HCT116 (cell line): ENCODE measurements at regions not wholly inside any gene's neighbourhood (a gene's known extent, or its start where the extent isn't known, plus 50 kb on each side); places are given as distances from the start of the nearest gene placed in this dataset.

Experiments used
- ATAC-seq: fragments of 200-7000 bp; cut with Tn5 transposase; 2 replicates; pipeline ENCODE4 v1.9.1; 2020; ENCODE audit warnings: mild to moderate bottlenecking, moderate library complexity
- BruUV-seq: library from RNA; stranded (reverse); fragments of 400-500 nt; replicated peaks from 2 replicates; lab custom pipeline; 2021; lab: Mats Ljungman, UMichigan
- CTCF ChIA-PET: fragments of 300-600 bp; sonication (Branson Sonifier 250); formaldehyde crosslinking; loops from one replicate; lab custom pipeline; 2021; ENCODE audit warnings: antibody characterized with exemption; lab: Charles Lee
- POLR2A ChIA-PET: fragments of 300-600, 350-600 bp; sonication (Branson Sonifier 250); formaldehyde crosslinking; loops from one replicate; lab custom pipeline; 2021; ENCODE audit warnings: antibody characterized with exemption; lab: Charles Lee
- RAD21 ChIA-PET, 2 experiments: fragments of 300-600 bp; sonication (Branson Sonifier 250); formaldehyde crosslinking; loops; one replicate each; lab custom pipeline; 2023; ENCODE audit warnings: low total read pairs in 2 of 2; ENCODE audit not compliant: uncharacterized antibody in 2 of 2, unreplicated experiment in 2 of 2, low non-redundant PET in 1 of 2; lab: Charles Lee
- DNase-seq: peaks from one replicate; pipeline ENCODE4 v3.0.0-alpha.2; 2010; ENCODE audit warnings: low read depth, low spot score
- H2AFZ ChIP-seq: fragments of 200-600 bp; shearing (Covaris generic), sonication (generic); 2 replicates; pipeline ENCODE4 v1.6.1; 2017; ENCODE audit warnings: low read depth, mixed run types, mixed read lengths, antibody characterized with exemption, low read length; ENCODE audit not compliant: poor library complexity, severe bottlenecking
- H3K27ac ChIP-seq: 2 replicates; pipeline ENCODE4 v1.5.1; 2012; ENCODE audit warnings: low read depth, low read length
- H3K27me3 ChIP-seq: fragments of 200-600 bp; sonication (generic); 2 replicates; pipeline ENCODE4 v1.6.1; 2016; ENCODE audit warnings: mixed run types, low read length, mixed read lengths; ENCODE audit not compliant: insufficient read depth
- H3K36me3 ChIP-seq, 2 experiments: fragments of 200-500 bp in 1 of 2; fragments of 200-600 bp in 1 of 2; sonication (Bioruptor generic) in 1 of 2; sonication (generic) in 1 of 2; 2 replicates each; pipeline versions ENCODE4 v1.5.1 to v1.6.1; 2014 to 2016; ENCODE audit warnings: low read length in 2 of 2, inconsistent platforms in 1 of 2, mixed read lengths in 1 of 2, mixed run types in 1 of 2; ENCODE audit not compliant: insufficient read depth in 2 of 2, control insufficient read depth in 1 of 2
- H3K4me1 ChIP-seq, 2 experiments: fragments of 200-600 bp in 1 of 2; sonication (generic) in 1 of 2; 2 replicates each; pipeline versions ENCODE4 v1.5.1 to v1.6.1; 2012 to 2017; ENCODE audit warnings: low read length in 2 of 2, inconsistent platforms in 1 of 2, mild to moderate bottlenecking in 1 of 2, mixed read lengths in 1 of 2, mixed run types in 1 of 2, moderate library complexity in 1 of 2; ENCODE audit not compliant: insufficient read depth in 2 of 2, control insufficient read depth in 1 of 2
- H3K4me2 ChIP-seq: fragments of 200-600 bp; sonication (generic); 2 replicates; pipeline ENCODE4 v1.6.1; 2017; ENCODE audit warnings: mixed run types, low read length, mixed read lengths
- H3K4me3 ChIP-seq, 2 experiments: fragments of 200-600 bp in 1 of 2; sonication (generic) in 1 of 2; replicated peaks in 1 of 2; 2 replicates each; pipeline ENCODE4 v1.5.1; 2011 to 2016; ENCODE audit warnings: low read length in 2 of 2, control low read depth in 1 of 2, low read depth in 1 of 2, mild to moderate bottlenecking in 1 of 2, mixed read lengths in 1 of 2, mixed run types in 1 of 2
- H3K79me2 ChIP-seq: fragments of 200-600 bp; sonication (generic); 2 replicates; pipeline ENCODE4 v1.6.1; 2017; ENCODE audit warnings: mild to moderate bottlenecking, mixed run types, low read length, moderate library complexity, mixed read lengths; ENCODE audit not compliant: insufficient read depth
- H3K9ac ChIP-seq: fragments of 200-600 bp; sonication (generic); 2 replicates; pipeline ENCODE4 v1.6.1; 2016; ENCODE audit warnings: low read length, mixed read lengths
- H3K9me2 ChIP-seq: fragments of 200-600 bp; sonication (generic), shearing (Covaris generic); 2 replicates; pipeline ENCODE4 v1.6.1; 2017; ENCODE audit warnings: mixed run types, mild to moderate bottlenecking, moderate library complexity; ENCODE audit not compliant: insufficient read depth
- H3K9me3 ChIP-seq, 2 experiments: fragments of 200-500 bp in 1 of 2; fragments of 200-600 bp in 1 of 2; sonication (Bioruptor generic) in 1 of 2; sonication (generic) in 1 of 2; 2 replicates each; pipeline ENCODE4 v1.6.1; 2014 to 2017; ENCODE audit warnings: low read length in 2 of 2, mixed read lengths in 2 of 2, inconsistent platforms in 1 of 2, low read depth in 1 of 2, mild to moderate bottlenecking in 1 of 2, mixed run types in 1 of 2, moderate library complexity in 1 of 2; ENCODE audit not compliant: control insufficient read depth in 1 of 2, insufficient read depth in 1 of 2
- H4K20me1 ChIP-seq: fragments of 200-600 bp; sonication (generic), shearing (Covaris generic); 2 replicates; pipeline ENCODE4 v1.6.1; 2017; ENCODE audit warnings: mixed run types, mild to moderate bottlenecking, moderate library complexity; ENCODE audit not compliant: insufficient read depth
- ATF3 ChIP-seq: IDR thresholded peaks from 2 replicates; pipeline ENCODE4 v1.6.1; 2012
- CBX3 ChIP-seq: IDR thresholded peaks from 2 replicates; pipeline ENCODE4 v1.6.1; 2012; ENCODE audit warnings: low read depth
- CEBPB ChIP-seq: IDR thresholded peaks from 2 replicates; pipeline ENCODE4 v1.6.1; 2012; ENCODE audit warnings: low read depth
- CTCF ChIP-seq, 3 experiments: fragments of 200-600 bp in 1 of 3; sonication (generic) in 1 of 3; IDR thresholded peaks in 2 of 3; conservative IDR thresholded peaks in 1 of 3; 2 replicates each; pipeline ENCODE4 v1.5.1; 2012 to 2017; ENCODE audit warnings: low read depth in 2 of 3, low read length in 2 of 3, antibody characterized with exemption in 1 of 3, borderline replicate concordance in 1 of 3, control low read depth in 1 of 3, mild to moderate bottlenecking in 1 of 3, mixed read lengths in 1 of 3, mixed run types in 1 of 3, moderate library complexity in 1 of 3; ENCODE audit not compliant: insufficient read depth in 1 of 3
- EGR1 ChIP-seq: IDR thresholded peaks from 2 replicates; pipeline ENCODE4 v1.6.1; 2012; ENCODE audit warnings: low read depth
- ELF1 ChIP-seq: IDR thresholded peaks from 2 replicates; pipeline ENCODE4 v1.6.1; 2012; ENCODE audit warnings: low read depth, borderline replicate concordance
- EZH2phosphoT487 ChIP-seq: fragments of 200-600 bp; IDR thresholded peaks from 2 replicates; pipeline ENCODE4 v1.6.1; 2018; ENCODE audit warnings: antibody characterized with exemption, borderline replicate concordance
- MAX ChIP-seq: IDR thresholded peaks from 2 replicates; pipeline ENCODE4 v1.6.1; 2012
- POLR2A ChIP-seq: IDR thresholded peaks from 2 replicates; pipeline ENCODE4 v1.7.0; 2011; ENCODE audit warnings: borderline replicate concordance; ENCODE audit not compliant: insufficient read depth, insufficient read length; ENCODE audit errors: extremely low read depth
- POLR2AphosphoS5 ChIP-seq: IDR thresholded peaks from 2 replicates; pipeline ENCODE4 v1.6.1; 2011; ENCODE audit warnings: mild to moderate bottlenecking, low read depth, low read length, moderate library complexity
- RAD21 ChIP-seq: IDR thresholded peaks from 2 replicates; pipeline ENCODE4 v1.6.1; 2012; ENCODE audit warnings: low read depth, mild to moderate bottlenecking
- REST ChIP-seq: IDR thresholded peaks from 2 replicates; pipeline ENCODE4 v1.6.1; 2012; ENCODE audit warnings: low read depth
- SP1 ChIP-seq: IDR thresholded peaks from 2 replicates; pipeline ENCODE4 v1.6.1; 2012; ENCODE audit warnings: low read depth
- SRF ChIP-seq: IDR thresholded peaks from 2 replicates; pipeline ENCODE4 v1.6.1; 2012; ENCODE audit warnings: low read depth
- TCF7L2 ChIP-seq: IDR thresholded peaks from 2 replicates; pipeline ENCODE4 v1.7.0; 2011; ENCODE audit warnings: borderline replicate concordance, inconsistent platforms; ENCODE audit not compliant: insufficient read depth, insufficient read length; ENCODE audit errors: extremely low read depth
- ZBTB33 ChIP-seq: IDR thresholded peaks from 2 replicates; pipeline ENCODE4 v1.6.1; 2011; ENCODE audit warnings: mild to moderate bottlenecking, low read length, moderate library complexity; ENCODE audit not compliant: insufficient replicate concordance; ENCODE audit errors: extremely low read depth
- ZNF274 ChIP-seq: fragments of 200-500 bp; sonication (Bioruptor generic); IDR thresholded peaks from 2 replicates; pipeline ENCODE4 v1.6.1; 2014; ENCODE audit warnings: mild to moderate bottlenecking, low read depth, low read length, inconsistent platforms
- intact Hi-C: fragments of 100-400 bp; cut with micrococcal nuclease; formaldehyde crosslinking; loops from 2 replicates; pipeline ENCODE4 v1.10.0; 2022

- POLR2A ChIA-PET: no interaction called here
- intact Hi-C loops: no loop called here
Observed at GRCh38 chr2:59297816-59298215, 1056.7 kb upstream of the FANCL start.

More at GRCh38 chr2:59297816-59298215, 1056.7 kb upstream of the FANCL start:
- H3K4me1 ChIP-seq: no peaks in the 10 kb centered on the region
- no peak overlapping the region for H3K4me3 ChIP-seq
- no TSS peak for BruUV-seq
- H4K20me1 ChIP-seq: no peaks in the 10 kb centered on the region
- no peak overlapping the region for H3K9ac ChIP-seq
- H3K27me3 ChIP-seq: no peaks in the 10 kb centered on the region
- no peaks in the 10 kb centered on the region for H3K9me3 ChIP-seq
- no peak for ATAC-seq
- ChIA-PET RAD21 (no interaction called here), CTCF (no interaction called here)
- no peak for TF ChIP-seq CBX3
- TF ChIP-seq EZH2phosphoT487: no peak
- TF ChIP-seq SRF: no peak
- TF ChIP-seq EGR1: no peak
- no peak for TF ChIP-seq ZBTB33
- TF ChIP-seq TCF7L2: no peak
- no peak for TF ChIP-seq SP1
- no peak for TF ChIP-seq REST
- TF ChIP-seq POLR2AphosphoS5: no peak
- no peak for TF ChIP-seq RAD21
- TF ChIP-seq ZNF274: no peak
- TF ChIP-seq POLR2A: no peak
- TF ChIP-seq CEBPB: no peak
- no peak for TF ChIP-seq MAX
- no peak for TF ChIP-seq ELF1
- no peak for TF ChIP-seq CTCF (IDR thresholded peaks at IDR 0.05 in 2 of 3, conservative IDR thresholded peaks at IDR 0.05 in 1 of 3; ENCODE audit: borderline replicate concordance in 1 of 3, insufficient read depth in 1 of 3, low read depth in 2 of 3, low read length in 2 of 3)
- no peak for TF ChIP-seq ATF3
- no peak overlapping the region for H3K4me2 ChIP-seq
- no peaks in the 10 kb centered on the region for H3K9me2 ChIP-seq
- H3K36me3 ChIP-seq: no peaks in the 10 kb centered on the region
- no peak overlapping the region for H2AFZ ChIP-seq
- no peak overlapping the region for H3K27ac ChIP-seq
- H3K79me2 ChIP-seq: no peaks in the 10 kb centered on the region
- DNase-seq: no peak
